ENCODE measurements at regions not wholly inside any gene's neighbourhood (a gene's known extent, or its start where the extent isn't known, plus 50 kb on each side); places are given as distances from the start of the nearest gene placed in this dataset.

GRCh38 chr17:79294459-79295071, 219.9 kb downstream of the ENGASE start (continued):
- peak; percentile 71; the same call in 1 of the 2 replicates for TF ChIP-seq ZNF333 (CRISPR knock-in tag; IDR thresholded peaks at IDR 0.05; ENCODE audit: borderline replicate concordance)
- TF ChIP-seq SPEN (CRISPR knock-in tag; IDR thresholded peaks at IDR 0.05; ENCODE audit: low read depth) = peak; percentile 74
- peak; percentile 96 for TF ChIP-seq NRL (CRISPR knock-in tag; IDR thresholded peaks at IDR 0.05; ENCODE audit: borderline replicate concordance)
- peak; percentile 80 for TF ChIP-seq ZNF639 (CRISPR knock-in tag; conservative IDR thresholded peaks at IDR 0.05)
- no peak for TF ChIP-seq RAD51 (IDR thresholded peaks at IDR 0.05; ENCODE audit: borderline replicate concordance)
- peak; percentile 94 for TF ChIP-seq ZNF264 (CRISPR knock-in tag; IDR thresholded peaks at IDR 0.05)
- TF ChIP-seq ZBTB25 (CRISPR knock-in tag; IDR thresholded peaks at IDR 0.05) = peak; percentile 95
- peak; percentile 91; the same call in 1 of the 2 replicates for TF ChIP-seq LRRFIP1 (CRISPR knock-in tag; conservative IDR thresholded peaks at IDR 0.05)
- TF ChIP-seq ZNF143 (CRISPR knock-in tag; IDR thresholded peaks at IDR 0.05) = peak; percentile 54; the same call in 1 of the 2 replicates
- peak; percentile 66; the same call in 1 of the 2 replicates for TF ChIP-seq ZNF747 (CRISPR knock-in tag; IDR thresholded peaks at IDR 0.05; ENCODE audit: borderline replicate concordance)
- peak; percentile 70 for TF ChIP-seq SKIL (CRISPR knock-in tag; IDR thresholded peaks at IDR 0.05; ENCODE audit: borderline replicate concordance)
- peak; percentile 98 for TF ChIP-seq ZNF589 (CRISPR knock-in tag; conservative IDR thresholded peaks at IDR 0.05)
- TF ChIP-seq JUNB (CRISPR knock-in tag; IDR thresholded peaks at IDR 0.05; ENCODE audit: borderline replicate concordance) = peak; percentile 73
- no peak for TF ChIP-seq CREB1 (IDR thresholded peaks at IDR 0.05)
- TF ChIP-seq CREB1 (CRISPR knock-in tag; IDR thresholded peaks at IDR 0.05) = no peak
- no peak for TF ChIP-seq KAT7 (CRISPR knock-in tag; IDR thresholded peaks at IDR 0.05; ENCODE audit: borderline replicate concordance)
- TF ChIP-seq ZNF34 (CRISPR knock-in tag; IDR thresholded peaks at IDR 0.05; ENCODE audit: borderline replicate concordance) = no peak
- TF ChIP-seq JDP2 (CRISPR knock-in tag; IDR thresholded peaks at IDR 0.05; ENCODE audit: borderline replicate concordance) = peak; percentile 80; the same call in 1 of the 2 replicates
- TF ChIP-seq ZNF441 (CRISPR knock-in tag; IDR thresholded peaks at IDR 0.05; ENCODE audit: borderline replicate concordance) = peak; percentile 95
- no peak for TF ChIP-seq ZMAT5 (CRISPR knock-in tag; IDR thresholded peaks at IDR 0.05; ENCODE audit: borderline replicate concordance, low read depth)

Data from HepG2 (cell line).